Mesothelial cell of epicardium (in vitro differentiated cells): ENCODE measurements at regions not wholly inside any gene's neighbourhood (a gene's known extent, or its start where the extent isn't known, plus 50 kb on each side); places are given as distances from the start of the nearest gene placed in this dataset.

Experiments used
- DNase-seq, 2 experiments: peaks; one replicate each; pipeline ENCODE4 v3.0.0; 2021; ENCODE audit warnings: low spot score in 2 of 2; ENCODE audit not compliant: unreplicated experiment in 2 of 2
- H3K27ac Mint-ChIP-seq: 2 replicates; pipeline ENCODE4 v1.8.0; 2021; ENCODE audit warnings: mixed read lengths
- H3K27me3 Mint-ChIP-seq: 2 replicates; pipeline ENCODE4 v1.8.0; 2021; ENCODE audit warnings: low read depth, mixed read lengths
- H3K36me3 Mint-ChIP-seq: 2 replicates; pipeline ENCODE4 v1.8.0; 2021; ENCODE audit warnings: mixed read lengths
- H3K4me1 Mint-ChIP-seq: 2 replicates; pipeline ENCODE4 v1.8.0; 2021; ENCODE audit warnings: mixed read lengths
- H3K4me3 Mint-ChIP-seq: 2 replicates; pipeline ENCODE4 v1.8.0; 2021; ENCODE audit warnings: mild to moderate bottlenecking, moderate library complexity, mixed read lengths
- H3K9me3 Mint-ChIP-seq: 2 replicates; pipeline ENCODE4 v1.8.0; 2021; ENCODE audit warnings: mixed read lengths
- TF ChIP-seq, protein P1 (sequence below): fragments of 200-600 bp; sonication (generic); IDR thresholded peaks from one replicate; pipeline ENCODE4 v1.5.0; 2021; ENCODE audit warnings: antibody characterized with exemption; ENCODE audit not compliant: unreplicated experiment

DNA sequence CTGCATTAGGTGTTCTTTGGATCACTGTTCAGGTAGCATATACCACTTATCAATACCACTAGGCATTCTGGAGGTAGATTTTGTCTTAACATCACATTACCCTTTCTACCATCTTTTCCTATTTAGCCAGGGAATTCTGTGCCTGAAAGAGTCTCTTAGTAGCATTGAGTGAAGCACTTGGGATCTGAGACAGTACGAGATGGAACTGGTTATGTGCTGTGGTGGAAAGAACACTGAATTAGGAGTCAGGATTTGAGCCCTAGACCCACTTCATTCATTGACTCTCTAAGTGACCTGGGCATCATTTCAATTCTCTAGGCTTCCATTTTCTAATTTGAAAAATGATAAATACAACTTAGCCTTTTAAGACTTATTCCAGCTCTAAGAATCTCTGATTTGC lies 291.1 kb downstream of the DMAC1 start:
- no peak for DNase-seq
- Mint-ChIP-seq H3K36me3 (no peaks in the 10 kb centered on the region), H3K4me1 (peaks cover 20% of the 10 kb centered on the region), H3K9me3 (peaks cover 11% of the 10 kb centered on the region), H3K4me3 (no peak overlapping the region), H3K27me3 (no peaks in the 10 kb centered on the region), H3K27ac (no peak overlapping the region)
- TF ChIP-seq, protein P1, sequence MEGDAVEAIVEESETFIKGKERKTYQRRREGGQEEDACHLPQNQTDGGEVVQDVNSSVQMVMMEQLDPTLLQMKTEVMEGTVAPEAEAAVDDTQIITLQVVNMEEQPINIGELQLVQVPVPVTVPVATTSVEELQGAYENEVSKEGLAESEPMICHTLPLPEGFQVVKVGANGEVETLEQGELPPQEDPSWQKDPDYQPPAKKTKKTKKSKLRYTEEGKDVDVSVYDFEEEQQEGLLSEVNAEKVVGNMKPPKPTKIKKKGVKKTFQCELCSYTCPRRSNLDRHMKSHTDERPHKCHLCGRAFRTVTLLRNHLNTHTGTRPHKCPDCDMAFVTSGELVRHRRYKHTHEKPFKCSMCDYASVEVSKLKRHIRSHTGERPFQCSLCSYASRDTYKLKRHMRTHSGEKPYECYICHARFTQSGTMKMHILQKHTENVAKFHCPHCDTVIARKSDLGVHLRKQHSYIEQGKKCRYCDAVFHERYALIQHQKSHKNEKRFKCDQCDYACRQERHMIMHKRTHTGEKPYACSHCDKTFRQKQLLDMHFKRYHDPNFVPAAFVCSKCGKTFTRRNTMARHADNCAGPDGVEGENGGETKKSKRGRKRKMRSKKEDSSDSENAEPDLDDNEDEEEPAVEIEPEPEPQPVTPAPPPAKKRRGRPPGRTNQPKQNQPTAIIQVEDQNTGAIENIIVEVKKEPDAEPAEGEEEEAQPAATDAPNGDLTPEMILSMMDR: no peak

- Mint-ChIP-seq H3K9me3 (peaks cover 11% of the 10 kb centered on the region), H3K36me3 (no peaks in the 10 kb centered on the region), H3K27me3 (no peaks in the 10 kb centered on the region)
Measured at GRCh38 chr9:7507566-7508270, 291.9 kb downstream of the DMAC1 start.

GRCh38 chr9:7507026-7507425 lies 292.6 kb downstream of the DMAC1 start:
- DNase-seq: no peak
- Mint-ChIP-seq H3K27me3 (no peaks in the 10 kb centered on the region), H3K9me3 (peaks cover 11% of the 10 kb centered on the region), H3K4me3 (no peak overlapping the region), H3K27ac (no peak overlapping the region), H3K36me3 (no peaks in the 10 kb centered on the region), H3K4me1 (peaks cover 35% of the 10 kb centered on the region)
- TF ChIP-seq, protein P1: no peak

More at GRCh38 chr9:7507566-7508270, 291.9 kb downstream of the DMAC1 start:
- TF ChIP-seq, protein P1: no peak
- Mint-ChIP-seq H3K4me3 (no peak overlapping the region), H3K27ac (no peak overlapping the region), H3K4me1 (peaks cover 28% of the 10 kb centered on the region)
- no peak for DNase-seq

DNA sequence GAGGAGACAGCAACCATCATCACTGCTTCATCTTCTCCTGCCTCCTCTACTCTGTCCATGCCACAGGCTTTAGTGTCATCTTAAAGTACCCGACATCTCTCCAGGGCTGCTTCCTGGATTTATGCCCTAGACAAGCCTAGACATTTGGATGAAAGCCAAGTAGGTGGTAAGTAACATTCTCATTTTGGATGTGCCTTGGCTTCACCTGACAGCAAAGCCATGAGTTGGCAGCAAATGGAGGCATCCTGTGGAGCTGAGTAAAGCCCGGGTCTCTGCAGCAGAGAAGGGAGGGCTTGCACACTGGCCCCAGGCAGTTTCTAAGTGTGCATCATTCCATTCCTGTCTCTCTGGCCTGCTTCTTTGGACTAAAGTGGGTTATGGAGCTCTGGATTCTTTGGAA lies 299.1 kb downstream of the DMAC1 start:
- DNase-seq: no peak
- peaks cover 25% of the 10 kb centered on the region for H3K9me3 Mint-ChIP-seq
- no peak overlapping the region for H3K27ac Mint-ChIP-seq
- no peak overlapping the region for H3K4me3 Mint-ChIP-seq
- H3K27me3 Mint-ChIP-seq: no peaks in the 10 kb centered on the region
- peaks cover 24% of the 10 kb centered on the region for H3K4me1 Mint-ChIP-seq
- H3K36me3 Mint-ChIP-seq: peaks cover 4% of the 10 kb centered on the region
- TF ChIP-seq, protein P1: no peak

DNA sequence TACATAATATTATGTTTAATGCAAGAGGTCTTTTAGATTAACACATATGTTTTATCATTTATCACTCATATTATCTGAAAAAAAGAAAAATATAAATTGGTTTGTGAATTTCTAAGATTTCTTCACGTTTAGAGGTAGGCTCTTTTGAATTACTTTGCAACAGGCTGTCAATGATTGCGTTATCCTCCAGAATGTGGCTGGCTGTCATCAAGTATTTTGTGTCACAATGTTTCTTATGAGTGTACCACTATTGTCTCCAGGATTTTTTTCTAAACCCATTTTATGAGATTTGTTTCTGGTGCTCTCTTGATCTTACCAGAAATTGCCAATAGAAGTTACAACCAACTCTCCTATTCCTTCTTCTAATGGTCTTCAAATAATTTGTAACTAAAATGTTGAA lies 307.9 kb downstream of the DMAC1 start:
- Mint-ChIP-seq H3K27ac (no peak overlapping the region), H3K9me3 (peaks cover 20% of the 10 kb centered on the region), H3K27me3 (no peaks in the 10 kb centered on the region), H3K4me3 (no peak overlapping the region), H3K36me3 (peaks cover 4% of the 10 kb centered on the region), H3K4me1 (peaks cover 26% of the 10 kb centered on the region)
- TF ChIP-seq, protein P1: no peak
- no peak for DNase-seq
